ENCODE measurements at regions not wholly inside any gene's neighbourhood (a gene's known extent, or its start where the extent isn't known, plus 50 kb on each side); places are given as distances from the start of the nearest gene placed in this dataset.

GRCh38 chr15:57862761-57863160, 156.2 kb downstream of the POLR2M start:
- TF ChIP-seq CTCF (IDR thresholded peaks at IDR 0.05; ENCODE audit: insufficient read depth, low read length): no peak
- TF ChIP-seq, protein P1, sequence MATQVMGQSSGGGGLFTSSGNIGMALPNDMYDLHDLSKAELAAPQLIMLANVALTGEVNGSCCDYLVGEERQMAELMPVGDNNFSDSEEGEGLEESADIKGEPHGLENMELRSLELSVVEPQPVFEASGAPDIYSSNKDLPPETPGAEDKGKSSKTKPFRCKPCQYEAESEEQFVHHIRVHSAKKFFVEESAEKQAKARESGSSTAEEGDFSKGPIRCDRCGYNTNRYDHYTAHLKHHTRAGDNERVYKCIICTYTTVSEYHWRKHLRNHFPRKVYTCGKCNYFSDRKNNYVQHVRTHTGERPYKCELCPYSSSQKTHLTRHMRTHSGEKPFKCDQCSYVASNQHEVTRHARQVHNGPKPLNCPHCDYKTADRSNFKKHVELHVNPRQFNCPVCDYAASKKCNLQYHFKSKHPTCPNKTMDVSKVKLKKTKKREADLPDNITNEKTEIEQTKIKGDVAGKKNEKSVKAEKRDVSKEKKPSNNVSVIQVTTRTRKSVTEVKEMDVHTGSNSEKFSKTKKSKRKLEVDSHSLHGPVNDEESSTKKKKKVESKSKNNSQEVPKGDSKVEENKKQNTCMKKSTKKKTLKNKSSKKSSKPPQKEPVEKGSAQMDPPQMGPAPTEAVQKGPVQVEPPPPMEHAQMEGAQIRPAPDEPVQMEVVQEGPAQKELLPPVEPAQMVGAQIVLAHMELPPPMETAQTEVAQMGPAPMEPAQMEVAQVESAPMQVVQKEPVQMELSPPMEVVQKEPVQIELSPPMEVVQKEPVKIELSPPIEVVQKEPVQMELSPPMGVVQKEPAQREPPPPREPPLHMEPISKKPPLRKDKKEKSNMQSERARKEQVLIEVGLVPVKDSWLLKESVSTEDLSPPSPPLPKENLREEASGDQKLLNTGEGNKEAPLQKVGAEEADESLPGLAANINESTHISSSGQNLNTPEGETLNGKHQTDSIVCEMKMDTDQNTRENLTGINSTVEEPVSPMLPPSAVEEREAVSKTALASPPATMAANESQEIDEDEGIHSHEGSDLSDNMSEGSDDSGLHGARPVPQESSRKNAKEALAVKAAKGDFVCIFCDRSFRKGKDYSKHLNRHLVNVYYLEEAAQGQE (IDR thresholded peaks at IDR 0.05; ENCODE audit: insufficient replicate concordance, low read depth): no peak
